Fibroblast of lung (primary cell): ENCODE measurements at regions not wholly inside any gene's neighbourhood (a gene's known extent, or its start where the extent isn't known, plus 50 kb on each side); places are given as distances from the start of the nearest gene placed in this dataset.

Source experiments
- EZH2 ChIP-seq: IDR thresholded peaks from 2 replicates; pipeline ENCODE4 v1.5.1; 2012; ENCODE audit warnings: low read length, control low read depth, mild to moderate bottlenecking; ENCODE audit errors: missing control alignments
- TF ChIP-seq, protein P1 (sequence below), 2 donors: IDR thresholded peaks in 1 of 2; conservative IDR thresholded peaks in 1 of 2; 1 replicate in 1 of 2; 2 replicates in 1 of 2; pipeline ENCODE4 v1.5.1; 2011 to 2012; ENCODE audit warnings: low read length in 2 of 2, control low read depth in 1 of 2, inconsistent platforms in 1 of 2, low read depth in 1 of 2, mild to moderate bottlenecking in 1 of 2

DNA sequence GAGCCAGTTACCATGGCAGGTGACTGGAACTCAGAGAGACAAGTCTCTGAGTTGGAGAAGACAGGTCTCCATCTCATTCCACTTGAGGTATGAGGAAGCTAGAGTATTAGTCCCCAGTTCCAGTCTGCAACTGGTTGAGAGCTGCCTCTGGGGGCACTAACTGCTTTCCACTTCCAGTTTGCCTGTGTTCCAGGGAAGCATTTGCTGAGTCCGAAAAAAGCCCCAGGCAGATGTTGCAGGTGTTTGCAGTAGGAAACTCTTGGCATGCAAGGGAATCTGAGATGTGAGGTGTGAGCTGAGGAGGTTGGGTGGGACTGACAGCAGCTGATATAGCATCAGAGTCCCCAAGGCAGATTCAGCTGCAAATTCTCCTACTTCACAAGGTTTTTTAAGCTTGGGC is 272.2 kb upstream of the CASK start:
- TF ChIP-seq EZH2, result no peak
- TF ChIP-seq, protein P1, sequence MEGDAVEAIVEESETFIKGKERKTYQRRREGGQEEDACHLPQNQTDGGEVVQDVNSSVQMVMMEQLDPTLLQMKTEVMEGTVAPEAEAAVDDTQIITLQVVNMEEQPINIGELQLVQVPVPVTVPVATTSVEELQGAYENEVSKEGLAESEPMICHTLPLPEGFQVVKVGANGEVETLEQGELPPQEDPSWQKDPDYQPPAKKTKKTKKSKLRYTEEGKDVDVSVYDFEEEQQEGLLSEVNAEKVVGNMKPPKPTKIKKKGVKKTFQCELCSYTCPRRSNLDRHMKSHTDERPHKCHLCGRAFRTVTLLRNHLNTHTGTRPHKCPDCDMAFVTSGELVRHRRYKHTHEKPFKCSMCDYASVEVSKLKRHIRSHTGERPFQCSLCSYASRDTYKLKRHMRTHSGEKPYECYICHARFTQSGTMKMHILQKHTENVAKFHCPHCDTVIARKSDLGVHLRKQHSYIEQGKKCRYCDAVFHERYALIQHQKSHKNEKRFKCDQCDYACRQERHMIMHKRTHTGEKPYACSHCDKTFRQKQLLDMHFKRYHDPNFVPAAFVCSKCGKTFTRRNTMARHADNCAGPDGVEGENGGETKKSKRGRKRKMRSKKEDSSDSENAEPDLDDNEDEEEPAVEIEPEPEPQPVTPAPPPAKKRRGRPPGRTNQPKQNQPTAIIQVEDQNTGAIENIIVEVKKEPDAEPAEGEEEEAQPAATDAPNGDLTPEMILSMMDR (conservative IDR thresholded peaks at IDR 0.05 in 1 of 2, IDR thresholded peaks at IDR 0.05 in 1 of 2; ENCODE audit: low read depth in 1 of 2, low read length in 2 of 2), result no peak
